ENCODE measurements at regions not wholly inside any gene's neighbourhood (a gene's known extent, or its start where the extent isn't known, plus 50 kb on each side); places are given as distances from the start of the nearest gene placed in this dataset.

DNA sequence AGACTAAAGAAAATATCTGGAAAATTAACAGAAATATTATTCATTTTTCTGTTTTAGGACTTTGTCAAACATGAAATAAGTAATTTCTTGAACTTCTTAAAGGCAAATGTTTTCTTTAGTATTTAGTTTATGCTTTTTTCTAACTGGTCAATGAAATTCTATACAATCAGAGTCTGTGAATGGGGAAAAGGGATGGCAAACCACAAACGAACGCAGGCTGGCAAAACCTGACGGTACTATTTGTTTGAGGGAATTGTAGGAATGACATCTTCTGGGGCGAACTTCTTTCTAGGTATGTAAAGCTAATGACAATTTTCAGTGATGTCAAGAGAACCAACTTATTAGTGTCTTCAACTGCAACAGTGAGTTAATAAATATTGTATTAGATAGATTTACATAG lies 156.0 kb downstream of the SIPA1L2 start:
- no peak overlapping the region for H3K4me2 ChIP-seq (ENCODE audit: insufficient read depth, insufficient read length, low read length)
- no CpG with 5 or more reads among the region's 4 CpGs for WGBS (ENCODE audit: extremely low coverage, insufficient read length, low lambda C conversion rate)
- TF ChIP-seq, protein P1, sequence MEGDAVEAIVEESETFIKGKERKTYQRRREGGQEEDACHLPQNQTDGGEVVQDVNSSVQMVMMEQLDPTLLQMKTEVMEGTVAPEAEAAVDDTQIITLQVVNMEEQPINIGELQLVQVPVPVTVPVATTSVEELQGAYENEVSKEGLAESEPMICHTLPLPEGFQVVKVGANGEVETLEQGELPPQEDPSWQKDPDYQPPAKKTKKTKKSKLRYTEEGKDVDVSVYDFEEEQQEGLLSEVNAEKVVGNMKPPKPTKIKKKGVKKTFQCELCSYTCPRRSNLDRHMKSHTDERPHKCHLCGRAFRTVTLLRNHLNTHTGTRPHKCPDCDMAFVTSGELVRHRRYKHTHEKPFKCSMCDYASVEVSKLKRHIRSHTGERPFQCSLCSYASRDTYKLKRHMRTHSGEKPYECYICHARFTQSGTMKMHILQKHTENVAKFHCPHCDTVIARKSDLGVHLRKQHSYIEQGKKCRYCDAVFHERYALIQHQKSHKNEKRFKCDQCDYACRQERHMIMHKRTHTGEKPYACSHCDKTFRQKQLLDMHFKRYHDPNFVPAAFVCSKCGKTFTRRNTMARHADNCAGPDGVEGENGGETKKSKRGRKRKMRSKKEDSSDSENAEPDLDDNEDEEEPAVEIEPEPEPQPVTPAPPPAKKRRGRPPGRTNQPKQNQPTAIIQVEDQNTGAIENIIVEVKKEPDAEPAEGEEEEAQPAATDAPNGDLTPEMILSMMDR (conservative IDR thresholded peaks at IDR 0.05): no peak
- no peak overlapping the region for H2AK5ac ChIP-seq (ENCODE audit: insufficient read length, low read length)
- no peak overlapping the region for H3K14ac ChIP-seq (ENCODE audit: insufficient read depth, low read length)
- H2BK12ac ChIP-seq (ENCODE audit: insufficient read length, low read depth, low read length): no peak overlapping the region
- H3K56ac ChIP-seq (ENCODE audit: insufficient read length, low read depth, low read length): no peak overlapping the region
- no peaks in the 10 kb centered on the region for H3K9me3 ChIP-seq (ENCODE audit: control insufficient read depth, low read depth, low read length)
- H4K5ac ChIP-seq (ENCODE audit: insufficient read length, low read depth, low read length): no peak overlapping the region
- Mint-ChIP-seq H3K4me3 (no peak overlapping the region), H3K27ac (no peak overlapping the region), H3K9me3 (no peaks in the 10 kb centered on the region), H3K36me3 (ENCODE audit: insufficient read depth in 1 of 3, low read depth in 3 of 3) (no peaks in the 10 kb centered on the region), H3K27me3 (ENCODE audit: low read depth) (peaks cover 25% of the 10 kb centered on the region), H3K4me1 (peaks cover 34 to 42% of the 10 kb centered on the region in 2 experiments)
- no peaks in the 10 kb centered on the region for H3K79me1 ChIP-seq (ENCODE audit: insufficient read depth, low read depth, low read length, poor library complexity, severe bottlenecking)
- H3K27me3 ChIP-seq (ENCODE audit: insufficient read depth, low read length): peaks cover 2% of the 10 kb centered on the region; the same call in 1 of the 2 replicates
- H3K27ac ChIP-seq (ENCODE audit: insufficient read length, low read depth, low read length): no peak overlapping the region
- H3K23ac ChIP-seq (ENCODE audit: insufficient read length, low read depth, low read length): no peak overlapping the region
- no peaks in the 10 kb centered on the region for H3K79me2 ChIP-seq (ENCODE audit: insufficient read depth, low read length)
- no peak overlapping the region for H2AFZ ChIP-seq (ENCODE audit: low read length)
- H4K8ac ChIP-seq (replicated peaks; ENCODE audit: insufficient read length, low read depth, low read length): no peak overlapping the region
- no peaks in the 10 kb centered on the region for H3K23me2 ChIP-seq (ENCODE audit: insufficient read length, low read depth, low read length, poor library complexity, severe bottlenecking)
- DNase-seq: no peak
- H2BK5ac ChIP-seq (ENCODE audit: insufficient read length, low read length): no peak overlapping the region
- H2BK120ac ChIP-seq (ENCODE audit: low read depth, low read length, poor library complexity, severe bottlenecking): no peak overlapping the region
- H3K18ac ChIP-seq (ENCODE audit: insufficient read length, low read depth, low read length): no peak overlapping the region
- H2BK15ac ChIP-seq (ENCODE audit: low read depth, low read length): no peak overlapping the region
- H3K4me1 ChIP-seq (ENCODE audit: insufficient read depth, low read length): peaks cover 12% of the 10 kb centered on the region
- H4K91ac ChIP-seq (ENCODE audit: insufficient read length, low read depth, low read length): no peak overlapping the region
- no peaks in the 10 kb centered on the region for H4K20me1 ChIP-seq (ENCODE audit: control insufficient read depth, insufficient read depth, insufficient read length)
- no peak overlapping the region for H3K4ac ChIP-seq (ENCODE audit: low read depth, low read length)
- no peak overlapping the region for H2BK20ac ChIP-seq (ENCODE audit: low read depth, low read length, poor library complexity, severe bottlenecking)
- no peak overlapping the region for H3K9ac ChIP-seq (ENCODE audit: extremely low read depth, insufficient read length, low read length)
- H3T11ph ChIP-seq (ENCODE audit: low read length): no peak overlapping the region
